Esophagus squamous epithelium (tissue), 4 donors: ENCODE measurements at regions not wholly inside any gene's neighbourhood (a gene's known extent, or its start where the extent isn't known, plus 50 kb on each side); places are given as distances from the start of the nearest gene placed in this dataset.

Experiments
- CTCF ChIP-seq, 6 experiments: fragments of 450-650 bp in 4 of 6; fragments of 200-600 bp in 2 of 6; sonication (generic) in 2 of 6; IDR thresholded peaks; one replicate each; pipeline ENCODE4 v1.5.1; 2016 to 2019; ENCODE audit warnings: antibody characterized with exemption in 6 of 6, mild to moderate bottlenecking in 4 of 6, moderate library complexity in 4 of 6
- POLR2A ChIP-seq, 4 donors: fragments of 450-650 bp; IDR thresholded peaks; one replicate each; pipeline ENCODE4 v1.6.1; 2017; ENCODE audit warnings: antibody characterized with exemption in 4 of 4, mild to moderate bottlenecking in 4 of 4, moderate library complexity in 3 of 4

DNA sequence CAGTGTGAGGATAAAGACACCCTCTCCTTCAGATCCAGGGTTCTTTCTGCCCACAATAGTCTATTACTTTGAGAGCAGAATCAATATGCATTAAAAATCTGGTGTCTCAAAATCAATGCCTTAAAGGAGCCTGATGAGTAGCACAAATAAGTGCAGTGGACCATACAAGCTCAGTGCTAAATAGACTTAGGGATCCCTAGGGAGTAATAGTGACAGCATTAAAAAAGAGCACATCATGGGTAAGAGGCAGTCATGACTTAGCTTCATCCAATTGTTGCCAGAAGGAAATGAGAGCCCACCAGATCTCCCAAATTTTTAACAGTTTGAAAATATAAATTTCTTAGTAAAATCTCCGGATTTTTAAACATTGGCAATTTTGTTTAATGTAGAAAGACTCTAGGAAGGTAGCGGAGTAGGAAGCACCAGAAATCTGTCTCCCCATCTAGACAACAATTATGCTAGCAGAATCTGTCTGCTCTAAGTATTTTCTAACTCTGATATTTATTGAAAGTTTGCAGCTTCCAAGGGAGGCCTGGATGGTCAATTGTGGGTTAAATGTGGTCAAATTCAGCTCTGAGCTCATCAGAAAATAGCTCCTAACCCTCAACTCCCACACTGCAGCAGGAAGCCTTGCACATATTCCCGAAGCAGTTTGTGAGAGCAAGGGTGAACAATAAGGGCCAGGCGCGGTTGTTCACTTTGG is 443.9 kb downstream of the TLE1 start:
- TF ChIP-seq CTCF (IDR thresholded peaks at IDR 0.05) (no peak), POLR2A (IDR thresholded peaks at IDR 0.05) (no peak)
